NT2/D1 (cell line): ENCODE measurements at regions not wholly inside any gene's neighbourhood (a gene's known extent, or its start where the extent isn't known, plus 50 kb on each side); places are given as distances from the start of the nearest gene placed in this dataset.
"Not testable (repeated sequence)": the region's sequence is repeated elsewhere in the genome, so short reads cannot be mapped to it uniquely, and the experiment has no call there.

Source experiments
- DNase-seq: peaks from one replicate; pipeline ENCODE4 v3.0.0-alpha.2; 2011; ENCODE audit warnings: low read depth, low spot score
- H3K27me3 ChIP-seq: 2 replicates; pipeline ENCODE4 v1.6.0; 2011; ENCODE audit warnings: mild to moderate bottlenecking; ENCODE audit not compliant: insufficient read length, insufficient read depth
- H3K36me3 ChIP-seq: 2 replicates; pipeline ENCODE4 v1.6.1; 2011; ENCODE audit warnings: mild to moderate bottlenecking, low read length, mixed read lengths; ENCODE audit not compliant: insufficient read depth, insufficient read length
- H3K4me1 ChIP-seq: 2 replicates; pipeline ENCODE4 v1.5.1; 2011; ENCODE audit not compliant: insufficient read depth, insufficient read length
- H3K4me3 ChIP-seq: 2 replicates; pipeline ENCODE4 v1.5.1; 2011; ENCODE audit warnings: low read depth; ENCODE audit not compliant: insufficient read length
- H3K9ac ChIP-seq: 2 replicates; pipeline ENCODE4 v1.6.0; 2011; ENCODE audit warnings: low read depth; ENCODE audit not compliant: insufficient read length
- H3K9me3 ChIP-seq: 2 replicates; pipeline ENCODE4 v1.5.1; 2011; ENCODE audit warnings: mild to moderate bottlenecking, low read length; ENCODE audit not compliant: insufficient read depth
- SUZ12 ChIP-seq: IDR thresholded peaks from 2 replicates; pipeline ENCODE4 v1.6.1; 2011; ENCODE audit not compliant: insufficient read length, insufficient read depth; ENCODE audit errors: extremely low read depth
- YY1 ChIP-seq: IDR thresholded peaks from 2 replicates; pipeline ENCODE4 v1.6.1; 2011; ENCODE audit not compliant: insufficient read length, insufficient read depth
- ZNF274 ChIP-seq: IDR thresholded peaks from 2 replicates; pipeline ENCODE4 v1.6.1; 2011; ENCODE audit warnings: mild to moderate bottlenecking, low read depth, low read length

DNA sequence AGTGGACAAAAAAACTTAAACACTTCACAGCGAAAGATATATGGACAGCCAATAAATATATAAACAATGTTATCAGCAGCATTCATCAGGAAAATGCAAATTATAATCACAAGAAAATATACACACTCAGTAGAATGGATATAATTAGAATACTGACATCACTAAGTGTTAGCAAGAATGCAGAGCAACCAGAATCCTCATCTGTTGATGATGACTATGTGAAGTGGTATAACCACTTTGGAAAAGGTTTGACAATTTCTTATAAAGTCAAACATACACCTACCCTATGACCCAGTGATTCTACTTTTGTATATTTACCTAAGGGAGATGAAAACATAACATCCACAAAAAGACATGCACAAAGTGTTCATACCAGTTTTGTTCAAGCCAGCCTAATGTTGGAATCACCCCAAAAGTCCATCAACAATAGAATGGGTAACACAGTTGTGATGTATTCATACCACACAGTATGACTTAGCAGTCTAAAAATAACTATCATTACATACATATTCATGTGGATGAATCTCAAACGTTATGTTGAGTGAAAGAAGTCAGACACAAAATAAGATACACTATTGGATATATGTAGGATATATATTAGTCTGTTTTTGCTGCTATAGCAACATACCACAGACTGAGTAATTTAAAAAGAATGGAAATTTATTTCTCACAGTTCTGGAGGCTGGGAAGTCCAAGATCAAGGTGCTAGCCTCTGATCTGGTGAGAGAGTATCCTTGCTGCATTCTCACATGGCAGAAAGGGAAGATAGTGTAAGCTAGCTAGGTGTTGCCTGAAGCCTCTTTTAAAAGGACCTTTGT lies 148.8 kb upstream of the ADAMTSL1 start:
- TF ChIP-seq ZNF274 (no peak), SUZ12 (no peak), YY1 (no peak)
- Histone ChIP-seq H3K27me3 (no peaks in the 10 kb centered on the region), H3K36me3 (no peaks in the 10 kb centered on the region), H3K4me3 (no peak overlapping the region), H3K4me1 (no peaks in the 10 kb centered on the region), H3K9ac (no peak overlapping the region), H3K9me3 (peaks cover 7% of the 10 kb centered on the region; the same call in 1 of the 2 replicates)
- DNase-seq, result no peak

DNA sequence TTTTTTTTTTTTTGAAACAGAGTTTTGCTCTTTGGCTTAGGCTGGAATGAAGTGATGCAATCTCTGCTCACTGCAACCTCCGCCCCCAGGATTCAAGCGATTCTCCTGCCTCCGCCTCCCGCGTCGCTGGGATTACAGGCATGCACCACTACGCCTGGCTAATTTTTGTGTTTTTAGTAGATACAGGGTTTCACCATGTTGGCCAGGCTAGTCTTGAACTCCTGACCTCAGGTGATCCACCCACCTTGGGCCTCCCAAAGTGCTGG lies 148.3 kb upstream of the ADAMTSL1 start:
- not testable (repeated sequence) for DNase-seq, H3K27me3 ChIP-seq, H3K36me3 ChIP-seq, H3K9ac ChIP-seq, H3K9me3 ChIP-seq, H3K4me1 ChIP-seq, H3K4me3 ChIP-seq

DNA sequence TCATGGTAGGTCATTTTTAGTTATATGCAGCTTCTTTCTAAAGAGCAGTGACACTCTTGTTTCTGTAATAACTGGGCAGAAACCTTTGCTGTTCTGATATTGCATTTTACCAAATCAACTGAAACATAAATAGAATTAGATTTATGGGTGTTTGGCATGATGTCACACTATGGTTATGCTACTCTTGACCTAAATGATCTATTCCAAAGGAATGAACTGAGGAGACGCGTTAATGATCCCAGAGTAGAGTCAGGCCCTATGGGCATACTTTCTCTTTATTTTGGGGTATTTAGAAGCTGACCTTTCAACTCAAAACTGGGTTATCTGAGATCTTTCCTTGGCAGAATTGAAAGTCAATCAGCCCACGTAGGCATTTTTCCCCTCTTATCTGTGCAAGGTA lies 146.8 kb upstream of the ADAMTSL1 start:
- Histone ChIP-seq H3K9me3 (peaks cover 7% of the 10 kb centered on the region; the same call in 1 of the 2 replicates), H3K27me3 (no peaks in the 10 kb centered on the region), H3K9ac (no peak overlapping the region), H3K4me1 (no peaks in the 10 kb centered on the region), H3K36me3 (no peaks in the 10 kb centered on the region), H3K4me3 (no peak overlapping the region)
- DNase-seq, result no peak
- TF ChIP-seq YY1 (no peak), SUZ12 (no peak), ZNF274 (no peak)

DNA sequence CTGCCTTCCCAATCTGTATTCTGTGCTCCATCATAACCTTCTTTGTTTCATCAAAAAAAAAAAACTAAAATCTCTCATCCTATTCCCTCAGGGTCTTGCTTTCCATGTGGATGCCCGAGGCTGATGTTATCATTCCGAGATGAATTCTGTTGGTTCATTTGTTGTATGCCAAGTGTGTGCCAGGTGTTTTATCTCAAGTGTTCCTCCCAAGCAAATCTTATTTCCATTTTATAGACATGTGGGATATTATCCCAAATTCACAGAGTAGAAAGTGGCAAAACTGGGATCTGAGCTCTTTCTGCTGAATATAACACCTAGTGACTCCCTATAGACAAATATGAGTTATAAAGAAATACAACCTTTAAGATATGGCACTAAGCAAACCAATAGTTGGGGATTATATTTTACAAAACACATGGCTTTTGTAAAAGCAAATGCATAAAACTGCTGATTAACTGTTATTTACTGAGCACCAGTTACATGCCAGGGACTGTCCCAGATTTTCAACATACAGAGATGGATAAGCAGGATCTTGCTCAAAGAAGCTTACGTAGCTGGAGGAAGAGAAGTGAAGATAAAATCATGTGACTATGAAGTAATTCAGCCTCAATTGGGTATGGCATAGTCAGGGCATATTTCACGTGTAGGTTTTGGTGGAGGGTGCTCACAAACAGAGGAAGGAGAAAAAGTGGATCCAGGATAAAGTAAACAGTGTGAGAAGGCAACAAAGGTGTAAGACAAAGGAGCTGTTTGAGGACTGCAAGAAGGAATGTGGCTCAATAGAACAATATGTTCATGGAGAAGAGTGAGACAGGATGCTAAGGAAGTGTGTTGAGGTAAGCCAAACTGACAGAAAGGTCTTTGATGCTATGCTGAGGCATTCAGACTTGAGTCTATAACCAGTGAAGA lies 143.3 kb upstream of the ADAMTSL1 start:
- Histone ChIP-seq H3K4me1 (no peaks in the 10 kb centered on the region), H3K36me3 (no peaks in the 10 kb centered on the region), H3K9ac (no peak overlapping the region), H3K4me3 (no peak overlapping the region), H3K27me3 (no peaks in the 10 kb centered on the region), H3K9me3 (no peaks in the 10 kb centered on the region)
- TF ChIP-seq ZNF274, result no peak
- TF ChIP-seq YY1, result no peak
- TF ChIP-seq SUZ12, result no peak
- no peak for DNase-seq

DNA sequence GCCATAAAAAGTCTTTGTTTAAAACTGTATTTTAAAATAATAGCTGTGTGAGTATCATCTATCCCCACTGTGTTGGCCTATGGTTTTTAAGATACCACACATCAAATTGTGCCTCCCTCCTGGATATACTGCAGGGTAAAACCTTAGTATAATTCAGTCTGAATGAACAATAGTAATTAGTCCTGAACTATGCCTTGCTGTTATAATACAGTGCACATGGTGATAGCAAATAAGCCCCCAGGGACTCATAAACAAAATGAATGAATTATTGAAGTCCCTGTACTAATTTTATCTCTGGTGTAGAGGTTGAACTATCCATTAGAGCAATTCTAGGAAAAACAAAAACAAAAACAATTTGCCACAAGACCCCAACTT lies 142.7 kb upstream of the ADAMTSL1 start:
- Histone ChIP-seq H3K4me3 (no peak overlapping the region), H3K9me3 (no peaks in the 10 kb centered on the region), H3K27me3 (no peaks in the 10 kb centered on the region), H3K4me1 (no peaks in the 10 kb centered on the region), H3K36me3 (no peaks in the 10 kb centered on the region), H3K9ac (no peak overlapping the region)
- no peak for DNase-seq
- TF ChIP-seq SUZ12 (no peak), ZNF274 (no peak), YY1 (no peak)

DNA sequence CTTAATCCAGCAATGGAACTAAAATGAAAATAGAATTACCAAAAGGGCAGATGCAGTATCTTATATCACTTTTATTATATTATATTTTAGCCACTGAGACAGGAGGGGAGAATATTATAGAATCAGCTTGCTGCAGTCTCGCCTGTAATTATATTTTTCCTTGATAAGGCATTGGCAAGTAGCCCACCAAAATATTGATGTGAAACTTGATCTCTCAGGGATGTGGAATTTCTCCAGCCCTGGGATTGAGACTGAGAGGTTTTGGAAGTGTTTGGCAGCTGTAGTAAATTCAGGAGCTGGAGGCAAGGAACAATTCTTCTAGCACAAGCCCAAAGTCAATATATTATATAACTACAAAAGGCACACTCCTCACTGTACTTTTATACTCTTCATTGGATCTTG lies 142.1 kb upstream of the ADAMTSL1 start:
- Histone ChIP-seq H3K36me3 (no peaks in the 10 kb centered on the region), H3K9ac (no peak overlapping the region), H3K9me3 (no peaks in the 10 kb centered on the region), H3K27me3 (no peaks in the 10 kb centered on the region), H3K4me1 (no peaks in the 10 kb centered on the region), H3K4me3 (no peak overlapping the region)
- no peak for DNase-seq
- TF ChIP-seq YY1 (no peak), SUZ12 (no peak), ZNF274 (no peak)

DNA sequence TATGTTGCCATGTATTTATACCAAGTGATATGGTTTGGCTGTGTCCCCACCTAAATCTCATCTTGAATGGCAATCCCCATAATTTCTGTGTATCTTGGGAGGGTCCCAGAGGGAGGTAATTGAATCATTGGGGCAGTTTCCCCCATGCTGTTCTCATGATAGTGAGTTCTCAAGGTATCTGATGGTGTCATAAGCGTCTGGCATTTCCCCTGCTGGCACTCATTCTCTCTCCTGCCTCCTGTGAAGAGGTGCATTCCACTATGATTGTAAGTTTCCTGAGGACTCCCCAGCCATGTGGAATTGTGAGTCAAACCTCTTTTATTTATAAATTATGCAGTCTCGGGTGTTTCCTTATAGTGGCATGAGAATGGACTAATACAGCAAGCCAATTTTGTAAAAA lies 140.8 kb upstream of the ADAMTSL1 start:
- Histone ChIP-seq H3K4me3 (no peak overlapping the region), H3K27me3 (no peaks in the 10 kb centered on the region), H3K9ac (no peak overlapping the region), H3K9me3 (no peaks in the 10 kb centered on the region), H3K36me3 (no peaks in the 10 kb centered on the region), H3K4me1 (no peaks in the 10 kb centered on the region)
- DNase-seq, result no peak
- TF ChIP-seq SUZ12 (no peak), ZNF274 (no peak), YY1 (no peak)
